NOMO-1 treated with dmso at 0.1 percent for 144 hours (cell line): ENCODE measurements at regions not wholly inside any gene's neighbourhood (a gene's known extent, or its start where the extent isn't known, plus 50 kb on each side); places are given as distances from the start of the nearest gene placed in this dataset.
"Not testable (repeated sequence)": the region's sequence is repeated elsewhere in the genome, so short reads cannot be mapped to it uniquely, and the experiment has no call there.

ENCODE experiments used
- DNase-seq: peaks from one replicate; lab custom pipeline; 2025; ENCODE audit not compliant: unreplicated experiment; lab: John Stamatoyannopoulos, UW

DNA sequence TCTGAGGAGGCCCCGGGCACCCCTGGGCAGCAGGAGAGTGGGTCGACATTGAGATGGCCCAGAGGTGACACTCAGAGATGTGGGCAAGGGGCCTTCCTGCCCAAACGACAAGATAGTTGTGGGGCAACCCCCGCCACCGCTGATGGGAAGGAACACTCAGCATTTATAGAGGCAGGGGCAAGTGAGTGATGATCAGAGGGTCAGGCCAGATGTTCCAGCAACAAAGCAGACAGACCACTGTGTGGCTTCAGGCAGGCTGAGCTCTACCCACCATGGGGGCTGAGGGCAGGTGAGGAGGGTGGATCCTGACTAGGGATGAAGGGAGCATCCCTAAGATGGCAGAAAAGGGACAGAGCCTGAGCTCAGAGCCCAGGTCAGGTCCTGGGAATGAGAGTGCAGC is 362.7 kb downstream of the PTPRU start:
- DNase-seq, result no peak

DNA sequence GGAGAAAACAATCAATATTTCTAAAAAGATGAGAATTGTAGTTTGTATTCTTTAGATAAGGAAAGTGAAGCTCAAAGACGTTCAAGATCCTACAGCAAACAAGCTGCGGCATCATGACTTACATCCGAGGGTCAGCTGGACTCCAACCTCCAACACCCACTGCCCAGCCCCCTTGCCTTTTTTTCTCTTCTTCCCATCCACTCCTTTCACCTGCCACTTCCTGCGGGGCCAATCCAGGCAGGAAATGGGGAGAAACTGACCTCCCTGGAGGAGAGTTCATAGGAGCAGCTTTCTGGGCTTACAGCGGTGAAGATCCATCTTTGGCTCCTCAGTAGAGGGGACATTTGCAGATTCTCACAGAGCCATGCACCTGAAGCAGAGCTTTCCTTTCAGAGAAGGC is 361.5 kb downstream of the PTPRU start:
- DNase-seq, result no peak

DNA sequence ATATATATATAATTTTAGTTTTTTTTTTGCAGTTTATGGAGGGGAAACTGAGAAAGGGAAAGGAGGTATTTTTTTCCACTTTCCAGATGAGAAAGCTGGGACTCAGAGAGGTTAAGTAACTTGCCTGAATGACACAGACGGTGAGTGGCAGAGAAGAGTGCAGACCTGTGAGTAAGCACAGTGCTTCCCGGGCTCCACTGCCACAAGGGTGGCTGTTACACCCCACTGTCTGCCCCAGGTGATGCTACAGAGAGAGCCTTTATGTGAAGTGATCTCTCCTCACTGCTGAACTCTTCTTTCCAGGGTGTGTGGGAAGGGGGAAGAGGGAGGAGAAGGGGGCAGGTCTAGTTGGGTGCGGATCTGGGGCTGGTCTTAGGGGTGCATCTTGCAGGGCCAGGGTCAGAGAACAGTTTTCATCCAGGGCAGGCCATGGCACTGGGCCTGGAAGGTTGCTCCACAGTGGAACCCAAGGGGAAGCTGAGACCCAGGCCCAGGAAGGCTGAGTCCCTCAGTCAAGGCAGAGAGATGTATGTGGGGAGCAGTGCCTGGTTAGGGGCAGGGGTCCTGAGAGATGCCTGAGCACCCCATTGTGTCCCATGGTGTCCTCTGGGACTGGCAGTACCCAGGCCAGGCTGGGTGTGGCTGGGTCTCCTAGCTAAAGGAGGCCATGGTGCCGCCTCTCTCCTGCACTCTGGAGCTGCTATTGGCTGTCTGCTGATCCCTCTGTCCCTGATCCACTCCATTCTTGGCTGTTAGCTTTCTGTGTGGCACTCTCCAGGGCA is 357.5 kb downstream of the PTPRU start:
- DNase-seq, result no peak

DNA sequence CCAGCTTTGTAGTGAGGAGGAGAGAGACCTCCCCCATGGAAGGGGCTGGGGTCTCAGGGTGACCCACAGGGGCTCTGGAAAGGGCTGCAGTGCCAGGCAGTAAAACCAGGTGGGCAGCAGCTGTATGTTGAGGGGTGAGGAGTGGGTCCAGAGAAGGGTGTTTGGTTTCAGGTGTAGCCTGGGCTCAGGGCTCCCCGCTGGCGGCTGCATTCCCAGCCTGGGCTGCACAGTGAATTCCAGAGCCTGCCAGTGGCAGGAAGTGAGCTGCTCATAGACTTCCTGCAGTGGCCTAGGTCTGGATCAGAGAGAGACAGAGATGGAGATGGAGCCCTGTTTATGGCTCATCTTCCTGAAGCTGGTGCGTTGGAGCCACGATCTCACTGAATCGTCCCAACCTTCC is 356.4 kb downstream of the PTPRU start:
- no peak for DNase-seq

DNA sequence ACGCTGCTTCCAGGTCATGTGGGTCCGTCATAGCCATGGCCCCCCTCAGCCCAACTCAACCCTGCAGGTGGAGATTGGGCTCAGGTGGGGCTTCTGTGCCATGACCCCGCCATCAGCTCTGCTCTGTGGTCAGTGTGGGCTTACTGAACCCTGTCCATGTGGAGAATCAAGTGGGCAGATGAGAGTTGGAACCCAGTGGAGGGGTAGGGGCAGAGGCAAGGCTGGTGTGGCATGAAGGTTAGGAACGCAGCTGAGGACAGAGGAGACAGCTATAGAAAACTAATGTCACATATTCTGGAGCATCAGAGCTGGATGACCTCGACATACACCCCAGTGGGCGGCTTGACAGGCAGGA is 355.9 kb downstream of the PTPRU start:
- DNase-seq, result no peak

DNA sequence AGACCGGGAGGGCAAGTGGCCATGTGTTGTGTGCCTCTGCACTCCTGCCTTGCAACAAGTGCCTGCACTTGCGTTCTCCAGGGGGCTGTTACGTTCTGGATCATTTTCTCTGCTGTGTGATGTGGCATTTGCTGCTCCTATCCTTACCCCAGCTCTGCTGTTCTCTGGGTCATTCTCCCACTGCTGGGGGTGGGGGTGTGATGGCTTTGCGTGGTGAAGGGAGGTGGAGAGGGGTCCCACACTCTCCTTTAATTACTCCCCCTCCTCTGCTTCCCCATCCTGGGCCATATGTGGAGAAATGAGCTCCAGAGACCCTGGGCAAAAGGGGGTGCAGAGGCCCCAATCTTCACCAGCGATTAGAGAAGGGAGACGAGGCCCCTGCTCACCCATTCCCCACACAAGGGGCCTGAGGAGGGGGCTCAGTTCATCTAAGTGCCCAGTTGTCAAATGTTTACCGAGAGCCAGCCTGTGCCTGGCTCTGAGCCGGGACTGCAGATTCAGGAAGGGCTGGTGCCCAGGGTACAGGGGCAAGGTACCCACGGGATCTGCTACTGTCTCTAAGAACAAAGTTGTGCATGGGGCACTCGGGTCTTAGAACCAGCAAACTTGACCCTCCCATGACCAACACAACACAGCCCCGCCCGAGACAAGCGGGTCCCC is 355.4 kb downstream of the PTPRU start:
- DNase-seq, result no peak

DNA sequence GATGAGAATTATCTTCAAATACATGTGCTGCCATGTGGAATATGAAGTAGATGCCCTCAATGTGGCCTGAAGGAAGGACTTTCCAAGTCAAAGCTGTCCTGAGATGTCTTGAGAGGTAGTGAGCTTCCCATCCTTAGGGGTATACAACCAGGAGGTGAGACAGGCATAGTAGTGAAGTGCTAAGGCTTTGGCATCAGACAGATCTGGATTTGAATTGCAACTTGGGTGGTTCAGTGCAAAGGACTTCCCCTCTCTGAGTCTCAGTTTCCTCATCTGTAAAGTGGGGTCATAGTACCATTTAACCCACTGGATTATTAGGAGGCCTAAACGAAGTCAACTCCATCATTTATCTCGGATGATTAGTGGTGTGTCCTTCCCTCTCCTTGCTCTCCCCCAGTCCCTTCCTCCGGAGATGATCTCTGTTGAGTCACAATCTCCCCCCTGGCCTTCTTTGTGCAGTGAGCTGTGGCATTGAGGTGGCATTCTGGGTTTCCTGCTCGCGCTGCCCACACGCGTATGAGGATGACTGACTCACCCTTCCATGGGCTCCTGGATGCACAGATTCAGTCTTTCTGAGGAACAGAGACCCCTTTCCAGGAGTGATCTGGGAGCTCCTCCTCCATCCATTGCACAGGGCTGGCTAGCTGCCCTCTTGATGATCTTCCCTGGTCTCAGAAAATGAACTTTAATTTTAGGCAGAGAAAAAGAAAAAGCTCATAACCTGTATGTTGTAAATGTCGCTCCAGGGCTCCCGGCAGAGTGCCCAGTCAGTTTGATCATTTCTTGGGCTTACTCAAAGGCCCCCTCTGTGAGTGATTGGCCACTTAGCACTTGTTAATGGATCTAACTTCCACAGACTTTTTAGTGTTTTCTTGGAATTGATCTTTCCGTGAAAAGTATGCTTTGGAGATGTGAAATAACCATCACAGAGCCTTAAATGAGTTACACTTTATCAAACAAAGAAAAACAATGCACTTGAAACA is 354.6 kb downstream of the PTPRU start:
- no peak for DNase-seq

DNA sequence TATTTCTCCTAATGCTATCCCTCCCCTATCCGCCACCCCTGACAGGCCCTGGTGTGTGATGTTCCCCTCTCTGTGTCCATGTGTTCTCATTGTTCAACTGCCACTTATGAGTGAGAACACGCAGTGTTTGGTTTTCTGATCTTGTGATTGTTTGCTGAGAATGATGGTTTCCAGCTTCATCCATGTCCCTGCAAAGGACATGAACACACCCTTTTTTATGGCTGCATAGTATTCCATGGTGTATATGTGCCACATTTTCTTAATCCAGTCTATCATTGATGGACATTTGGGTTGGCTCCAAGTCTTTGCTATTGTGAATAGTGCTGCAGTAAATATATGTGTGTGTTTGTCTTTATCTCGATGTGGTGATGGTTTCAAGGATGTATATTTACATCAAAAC is 353.4 kb downstream of the PTPRU start:
- not testable (repeated sequence) for DNase-seq

DNA sequence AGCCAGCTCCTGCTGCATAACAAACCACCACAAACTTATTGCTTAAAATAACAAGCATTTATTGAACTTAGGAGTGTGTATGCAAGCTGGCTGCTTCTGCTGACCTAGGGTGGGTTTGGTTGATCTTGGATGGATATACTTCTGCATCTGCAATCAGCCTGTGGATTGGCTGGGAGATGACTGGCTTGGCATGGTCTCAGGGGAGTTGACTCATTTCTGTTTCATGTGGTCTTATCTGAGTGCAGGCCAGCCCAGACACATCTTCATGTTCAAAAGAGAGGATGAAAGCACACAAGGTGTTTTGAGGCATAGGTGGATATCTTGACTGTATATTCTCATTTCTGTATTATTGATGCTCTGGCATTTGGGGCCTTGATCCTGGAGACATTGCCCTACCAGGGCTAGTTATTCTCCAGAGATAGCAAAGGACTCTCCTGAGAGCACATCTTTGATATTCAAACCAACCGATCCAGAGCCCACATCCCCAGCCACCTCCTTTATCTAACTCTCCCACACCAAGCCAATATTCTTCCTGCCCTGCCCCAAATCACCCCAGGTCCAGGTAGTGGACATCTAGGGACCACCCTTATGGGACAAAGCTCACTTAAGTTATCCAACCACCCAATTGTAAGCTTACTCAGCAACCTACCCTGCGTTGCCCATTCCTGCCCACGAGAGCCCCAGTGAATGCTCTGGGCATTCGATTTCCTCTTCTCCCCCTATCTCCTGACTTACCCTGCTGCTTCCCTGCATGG is 350.8 kb downstream of the PTPRU start:
- DNase-seq, result no peak

DNA sequence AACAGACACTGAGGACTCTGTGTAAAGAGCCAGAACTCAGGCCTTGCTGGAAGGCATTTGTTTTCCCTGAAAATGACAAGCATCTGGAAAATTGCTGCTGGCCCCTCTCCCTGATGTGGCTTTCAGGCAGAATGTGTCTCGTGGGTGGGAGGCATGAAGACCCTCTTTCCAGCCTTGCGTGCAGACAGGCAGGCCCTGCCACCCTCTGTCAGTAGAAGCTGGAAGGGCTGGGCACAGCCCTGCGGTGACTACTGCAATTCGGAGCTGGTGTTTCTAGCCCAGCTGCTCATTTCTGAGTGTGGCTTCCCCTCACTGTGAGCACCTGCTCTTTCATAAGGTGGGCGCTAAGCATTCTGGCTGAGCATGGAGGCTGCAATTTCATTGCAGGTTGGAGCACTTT is 349.9 kb downstream of the PTPRU start:
- DNase-seq, result no peak

DNA sequence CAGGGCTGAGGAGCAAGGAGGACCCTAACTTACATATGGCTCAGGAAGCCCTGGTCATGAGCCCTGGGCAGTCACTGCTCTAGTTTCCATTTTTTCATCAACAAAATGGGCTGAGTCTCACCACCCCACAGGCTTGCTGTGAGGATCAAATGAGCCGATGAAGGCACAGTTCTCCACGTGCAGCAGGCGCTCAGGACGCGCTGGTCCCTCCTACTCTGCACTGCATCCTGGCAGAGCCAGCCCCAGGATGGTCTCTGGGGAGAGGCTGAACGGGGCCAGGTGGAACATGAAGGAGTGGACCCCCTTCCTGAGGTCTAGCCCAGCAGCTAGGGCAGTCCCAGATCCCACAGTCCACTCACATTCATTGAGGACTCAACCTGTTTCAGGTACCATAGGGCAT is 349.3 kb downstream of the PTPRU start:
- DNase-seq, result no peak

DNA sequence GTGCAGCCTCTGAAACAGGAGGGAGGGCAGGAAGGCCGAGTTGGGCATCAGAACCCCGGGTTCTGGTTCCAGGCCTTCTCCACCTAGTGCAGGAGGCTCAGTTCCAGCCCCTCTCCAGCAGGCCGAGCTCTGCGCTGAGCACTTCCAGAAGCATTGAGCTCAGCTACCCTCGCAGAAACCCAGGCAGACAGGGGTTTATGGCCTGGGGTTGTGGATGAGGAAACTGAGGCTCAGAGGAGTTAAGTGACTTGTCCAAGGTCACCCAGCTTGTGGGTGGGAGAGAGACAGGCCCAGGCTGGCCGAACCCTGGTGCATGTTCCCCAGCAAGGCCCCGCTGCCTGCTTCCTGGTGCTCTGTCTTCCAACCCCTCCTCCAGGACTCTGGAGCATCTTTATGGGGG is 348.9 kb downstream of the PTPRU start:
- DNase-seq, result no peak

DNA sequence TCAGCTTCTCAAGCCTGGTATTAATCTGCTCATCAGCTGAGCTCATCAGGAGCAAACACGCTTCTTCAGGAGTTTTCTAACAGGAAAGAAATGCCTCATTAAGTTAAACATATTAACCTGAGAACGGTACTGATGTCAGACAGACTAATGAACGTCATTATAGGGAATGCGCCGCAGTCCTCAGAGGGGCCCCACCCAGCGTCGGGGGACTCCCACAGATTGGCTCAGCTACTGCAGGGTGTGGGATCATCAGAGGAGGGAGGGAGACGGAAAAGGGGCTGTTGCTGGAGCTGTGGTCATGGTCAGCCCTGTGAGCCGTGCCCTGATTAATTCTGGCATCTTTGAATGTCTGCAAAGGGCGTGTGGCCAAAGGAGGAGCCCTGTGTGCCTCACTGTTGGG is 348.5 kb downstream of the PTPRU start:
- DNase-seq, result no peak

DNA sequence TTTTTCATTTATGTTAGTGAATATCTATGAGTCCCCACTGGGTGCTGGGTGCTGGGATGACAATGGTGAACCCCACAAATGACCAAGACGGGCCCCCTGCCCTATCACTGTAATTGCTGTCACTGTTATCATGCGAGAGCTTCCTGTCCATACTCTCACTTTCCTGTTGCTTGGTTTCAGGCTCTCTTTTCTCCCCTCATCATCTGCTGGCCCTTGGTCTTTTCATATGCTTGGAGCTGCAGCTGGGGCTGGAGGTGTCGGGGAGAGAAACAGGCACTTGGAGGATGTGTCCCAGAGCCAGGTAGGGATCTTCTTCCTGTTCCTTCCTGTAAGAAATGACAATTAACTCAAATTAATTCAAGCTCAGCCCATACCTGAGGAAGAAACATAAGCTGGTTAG is 348.0 kb downstream of the PTPRU start:
- no peak for DNase-seq

DNA sequence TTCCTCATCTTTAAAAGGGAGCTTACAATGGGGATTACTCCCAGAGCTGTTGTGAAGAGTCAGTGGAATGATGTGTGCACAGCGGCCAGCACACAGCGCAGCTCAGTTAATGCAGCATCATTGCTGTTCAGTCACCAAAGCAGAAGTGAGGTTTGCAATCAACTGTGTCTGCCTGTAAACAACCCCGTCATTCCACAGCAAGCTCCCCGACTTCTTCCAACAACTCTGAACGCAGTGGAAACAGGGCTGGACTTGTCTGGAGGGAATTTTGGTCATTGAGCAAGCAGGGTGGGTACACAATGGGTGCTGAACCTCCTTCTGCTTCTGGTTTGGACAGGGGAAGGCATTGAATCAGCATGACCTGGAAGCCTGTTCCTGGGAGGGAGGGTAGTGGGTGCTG is 347.4 kb downstream of the PTPRU start:
- DNase-seq, result no peak

DNA sequence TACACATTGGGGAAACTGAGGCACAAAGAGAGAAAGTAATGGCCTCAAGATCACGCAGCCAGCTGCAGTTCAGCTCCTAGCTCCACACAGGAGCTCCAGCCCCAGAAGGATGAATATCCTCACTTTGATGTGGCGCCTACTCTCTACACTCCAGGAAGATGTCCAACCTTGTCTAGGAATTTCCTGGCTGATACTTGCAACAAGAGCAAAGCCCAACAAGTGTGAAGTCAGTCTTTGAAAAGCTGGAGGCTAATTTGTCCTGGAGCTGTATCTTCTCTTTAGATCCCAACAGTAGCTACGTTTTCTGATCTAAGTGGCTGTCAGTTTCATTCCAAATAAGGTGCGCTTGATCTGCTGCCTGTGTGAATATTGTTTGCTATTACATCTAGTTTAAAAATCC is 344.9 kb downstream of the PTPRU start:
- DNase-seq, result no peak

DNA sequence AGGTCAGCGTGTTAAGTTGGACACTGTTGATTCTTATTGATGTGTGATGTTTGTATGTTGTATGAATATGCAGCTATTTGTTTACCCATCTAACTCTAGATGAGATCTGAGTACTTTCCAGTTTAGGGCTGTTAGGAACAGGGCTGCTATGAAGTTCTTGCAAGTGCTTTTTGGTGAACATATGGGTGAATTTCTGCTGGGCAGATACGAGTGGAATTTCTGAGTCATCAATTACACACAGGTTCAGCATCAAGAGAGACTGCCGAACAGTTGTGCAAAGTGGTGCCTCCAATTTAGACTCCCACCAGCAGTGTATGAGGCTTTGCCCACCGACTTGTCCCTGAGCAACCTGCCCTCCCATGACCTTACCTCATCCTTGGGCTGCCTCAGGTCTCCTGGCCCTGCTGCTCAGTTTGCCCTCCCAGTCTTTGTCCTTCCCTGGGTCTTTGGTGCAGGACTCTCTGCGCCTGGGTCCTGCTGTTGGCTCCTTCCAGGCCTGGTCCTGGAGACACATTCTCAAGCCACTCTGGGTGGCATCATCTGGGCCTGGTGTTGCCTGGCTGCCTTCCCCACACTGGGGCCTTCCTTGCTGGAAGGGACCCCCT is 343.6 kb downstream of the PTPRU start:
- DNase-seq, result no peak

DNA sequence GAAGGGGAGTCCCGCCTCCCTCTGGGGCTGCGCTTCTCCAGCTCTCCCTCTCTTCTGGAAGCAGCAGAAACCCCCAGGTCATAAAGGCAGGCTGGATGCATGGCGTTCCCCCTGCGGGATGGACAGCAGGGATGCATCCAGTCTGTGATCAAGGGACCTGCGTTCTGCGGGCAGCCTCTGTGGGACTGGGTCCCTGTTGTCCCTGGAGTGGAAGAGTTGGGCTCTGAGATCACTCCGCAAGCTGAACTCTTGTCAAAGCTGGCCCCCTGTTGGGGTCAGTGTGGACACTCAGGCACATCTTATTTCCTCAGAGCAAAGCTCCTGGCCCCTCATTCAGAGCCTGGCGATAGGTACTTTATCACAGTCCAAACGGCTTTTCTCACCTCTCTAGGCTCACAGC is 341.2 kb downstream of the PTPRU start:
- DNase-seq, result no peak

DNA sequence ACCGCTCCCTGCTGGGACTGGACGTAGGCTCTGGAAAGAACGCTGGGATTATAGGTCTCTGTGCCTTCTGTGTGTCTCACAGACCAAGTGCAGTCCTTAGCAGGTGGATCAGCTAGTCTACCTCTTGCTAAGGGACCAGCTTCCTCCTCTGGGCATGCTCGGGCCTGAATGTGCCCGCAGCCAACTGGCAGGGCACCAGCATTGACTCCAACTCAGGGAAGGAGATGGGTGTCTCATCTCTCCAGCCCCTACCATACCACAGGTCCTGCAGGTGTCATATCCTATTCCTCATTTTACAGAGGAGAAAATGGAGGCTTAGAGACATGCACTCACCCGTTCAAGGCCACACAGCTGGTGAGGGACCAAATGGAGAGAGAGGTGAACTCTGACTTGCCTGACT is 340.2 kb downstream of the PTPRU start:
- DNase-seq, result no peak

DNA sequence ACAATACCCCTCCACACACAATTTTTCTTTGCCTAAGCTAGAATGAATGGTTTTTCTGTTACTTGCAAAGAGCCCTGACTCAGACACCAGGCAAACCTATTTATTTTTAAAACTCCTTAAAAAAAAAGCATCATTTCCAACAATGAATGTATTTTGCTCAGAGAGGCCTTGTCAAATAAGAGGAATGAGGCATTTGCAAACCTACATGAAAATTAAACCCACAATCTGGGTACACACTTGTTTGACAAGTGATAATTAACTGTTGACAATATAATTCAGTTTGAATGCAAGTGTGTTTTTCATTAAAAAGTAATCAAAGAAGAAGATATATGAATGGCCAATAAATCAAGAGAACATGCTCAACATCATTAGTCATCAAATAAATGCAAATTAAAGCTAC is 339.5 kb downstream of the PTPRU start:
- no peak for DNase-seq

DNA sequence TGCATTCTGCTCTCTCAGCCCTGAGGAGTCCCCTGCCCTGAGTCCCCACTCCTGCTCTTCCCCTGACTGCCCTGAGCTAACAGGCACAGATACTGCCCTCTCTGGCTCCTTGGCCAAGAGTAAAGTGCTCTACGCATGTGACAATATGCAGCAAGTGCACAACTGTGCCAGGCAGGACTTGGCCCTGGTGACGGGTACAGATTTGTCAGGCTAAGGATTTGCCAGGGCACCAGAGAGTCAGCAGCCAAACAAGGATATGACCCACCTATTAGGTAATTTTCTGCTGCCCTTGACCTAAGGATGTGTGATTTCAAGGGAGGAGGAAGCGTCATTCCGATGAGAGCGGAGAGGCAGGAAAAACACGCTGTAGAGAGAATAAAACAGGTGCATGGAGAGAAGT is 339.0 kb downstream of the PTPRU start:
- DNase-seq, result no peak
